ENCODE measurements at regions not wholly inside any gene's neighbourhood (a gene's known extent, or its start where the extent isn't known, plus 50 kb on each side); places are given as distances from the start of the nearest gene placed in this dataset.

DNA sequence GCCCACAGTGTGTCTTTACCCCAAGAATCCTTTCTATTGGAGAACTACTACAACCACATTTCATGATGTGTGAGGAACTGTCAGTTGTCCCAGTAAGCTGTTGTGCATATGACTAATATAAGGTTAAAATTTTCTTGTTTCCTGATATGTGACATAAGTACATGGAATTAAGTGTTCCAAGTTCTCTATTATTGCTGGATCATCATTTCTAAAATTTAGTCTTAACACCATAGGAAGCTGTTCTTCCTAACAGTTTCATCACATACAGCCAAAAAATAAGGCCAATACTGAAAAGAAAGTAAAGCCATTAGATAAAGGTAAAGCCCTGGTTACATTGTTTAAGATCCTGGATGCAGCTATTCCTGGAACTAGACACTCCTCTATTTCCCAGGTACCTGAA is 620.9 kb upstream of the CDH8 start:
- Histone ChIP-seq H3K9me3 (ENCODE audit: low read depth) (no peaks in the 10 kb centered on the region), H3K4me1 (ENCODE audit: low read depth) (no peaks in the 10 kb centered on the region), H3K27ac (no peak overlapping the region), H3K4me3 (no peak overlapping the region), H3K36me3 (no peaks in the 10 kb centered on the region), H3K27me3 (no peaks in the 10 kb centered on the region)
- no peak for DNase-seq (ENCODE audit: low read depth in 1 of 2, low spot score in 1 of 2)
- TF ChIP-seq, protein P1, sequence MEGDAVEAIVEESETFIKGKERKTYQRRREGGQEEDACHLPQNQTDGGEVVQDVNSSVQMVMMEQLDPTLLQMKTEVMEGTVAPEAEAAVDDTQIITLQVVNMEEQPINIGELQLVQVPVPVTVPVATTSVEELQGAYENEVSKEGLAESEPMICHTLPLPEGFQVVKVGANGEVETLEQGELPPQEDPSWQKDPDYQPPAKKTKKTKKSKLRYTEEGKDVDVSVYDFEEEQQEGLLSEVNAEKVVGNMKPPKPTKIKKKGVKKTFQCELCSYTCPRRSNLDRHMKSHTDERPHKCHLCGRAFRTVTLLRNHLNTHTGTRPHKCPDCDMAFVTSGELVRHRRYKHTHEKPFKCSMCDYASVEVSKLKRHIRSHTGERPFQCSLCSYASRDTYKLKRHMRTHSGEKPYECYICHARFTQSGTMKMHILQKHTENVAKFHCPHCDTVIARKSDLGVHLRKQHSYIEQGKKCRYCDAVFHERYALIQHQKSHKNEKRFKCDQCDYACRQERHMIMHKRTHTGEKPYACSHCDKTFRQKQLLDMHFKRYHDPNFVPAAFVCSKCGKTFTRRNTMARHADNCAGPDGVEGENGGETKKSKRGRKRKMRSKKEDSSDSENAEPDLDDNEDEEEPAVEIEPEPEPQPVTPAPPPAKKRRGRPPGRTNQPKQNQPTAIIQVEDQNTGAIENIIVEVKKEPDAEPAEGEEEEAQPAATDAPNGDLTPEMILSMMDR (IDR thresholded peaks at IDR 0.05; ENCODE audit: low read depth, low read length), result no peak

DNA sequence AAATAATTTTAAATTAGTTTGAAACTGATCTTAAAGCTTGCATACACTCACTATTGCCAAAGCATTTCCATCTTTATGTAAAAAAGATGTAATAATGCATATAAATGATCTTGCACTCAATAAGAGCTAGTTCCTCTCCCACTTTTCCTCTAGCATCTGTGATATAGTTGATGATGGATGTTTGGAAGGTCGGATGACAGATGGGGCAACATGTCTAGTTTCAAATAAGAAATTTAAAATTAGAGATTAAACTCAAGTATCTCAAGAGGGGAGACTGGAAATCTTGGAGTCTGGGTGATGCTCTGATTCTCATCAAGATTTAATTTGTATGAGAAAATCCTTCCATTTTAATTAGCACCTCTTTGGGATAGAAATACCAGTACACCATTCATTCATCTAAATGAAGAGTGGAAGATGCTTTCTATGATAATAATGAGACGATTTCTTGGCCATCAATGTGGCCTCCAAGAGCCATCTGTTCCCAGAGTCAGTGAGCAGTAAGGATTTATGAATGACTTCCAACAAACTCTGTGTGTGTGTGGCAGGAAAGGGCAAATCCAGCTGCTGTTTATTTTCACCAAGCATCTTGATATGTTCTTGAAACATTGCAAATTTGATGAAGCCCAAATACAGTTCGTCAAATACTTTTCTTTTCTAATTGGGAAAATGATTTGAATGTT is 616.3 kb upstream of the CDH8 start:
- Histone ChIP-seq H3K9me3 (ENCODE audit: low read depth) (no peaks in the 10 kb centered on the region), H3K4me1 (ENCODE audit: low read depth) (no peaks in the 10 kb centered on the region), H3K36me3 (no peaks in the 10 kb centered on the region), H3K4me3 (no peak overlapping the region), H3K27me3 (no peaks in the 10 kb centered on the region), H3K27ac (no peak overlapping the region)
- TF ChIP-seq, protein P1 (IDR thresholded peaks at IDR 0.05; ENCODE audit: low read depth, low read length), result no peak
- DNase-seq (ENCODE audit: low read depth in 1 of 2, low spot score in 1 of 2), result no peak

DNA sequence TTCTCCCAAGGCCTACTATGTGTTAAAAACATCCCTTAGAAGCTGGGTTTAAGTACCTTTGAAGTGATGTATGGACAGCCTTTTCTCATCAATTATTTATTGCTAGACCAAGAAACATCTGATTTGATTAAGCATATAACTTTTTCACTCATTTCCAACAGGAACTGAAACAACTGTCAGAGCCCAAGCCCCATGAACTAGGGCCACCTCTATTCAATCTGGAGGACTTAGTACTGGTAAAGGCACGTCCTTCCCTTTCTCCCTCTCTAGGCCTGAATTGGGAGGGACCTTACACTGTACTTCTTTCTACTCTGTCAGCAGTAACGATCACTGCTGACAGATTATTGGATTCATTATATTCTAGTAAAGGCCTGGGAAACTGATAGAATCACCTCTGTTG is 612.0 kb upstream of the CDH8 start:
- Histone ChIP-seq H3K4me3 (no peak overlapping the region), H3K4me1 (ENCODE audit: low read depth) (no peaks in the 10 kb centered on the region), H3K27ac (no peak overlapping the region), H3K36me3 (no peaks in the 10 kb centered on the region), H3K9me3 (ENCODE audit: low read depth) (no peaks in the 10 kb centered on the region), H3K27me3 (no peaks in the 10 kb centered on the region)
- TF ChIP-seq, protein P1 (IDR thresholded peaks at IDR 0.05; ENCODE audit: low read depth, low read length), result no peak
- DNase-seq (ENCODE audit: low read depth in 1 of 2, low spot score in 1 of 2), result no peak

DNA sequence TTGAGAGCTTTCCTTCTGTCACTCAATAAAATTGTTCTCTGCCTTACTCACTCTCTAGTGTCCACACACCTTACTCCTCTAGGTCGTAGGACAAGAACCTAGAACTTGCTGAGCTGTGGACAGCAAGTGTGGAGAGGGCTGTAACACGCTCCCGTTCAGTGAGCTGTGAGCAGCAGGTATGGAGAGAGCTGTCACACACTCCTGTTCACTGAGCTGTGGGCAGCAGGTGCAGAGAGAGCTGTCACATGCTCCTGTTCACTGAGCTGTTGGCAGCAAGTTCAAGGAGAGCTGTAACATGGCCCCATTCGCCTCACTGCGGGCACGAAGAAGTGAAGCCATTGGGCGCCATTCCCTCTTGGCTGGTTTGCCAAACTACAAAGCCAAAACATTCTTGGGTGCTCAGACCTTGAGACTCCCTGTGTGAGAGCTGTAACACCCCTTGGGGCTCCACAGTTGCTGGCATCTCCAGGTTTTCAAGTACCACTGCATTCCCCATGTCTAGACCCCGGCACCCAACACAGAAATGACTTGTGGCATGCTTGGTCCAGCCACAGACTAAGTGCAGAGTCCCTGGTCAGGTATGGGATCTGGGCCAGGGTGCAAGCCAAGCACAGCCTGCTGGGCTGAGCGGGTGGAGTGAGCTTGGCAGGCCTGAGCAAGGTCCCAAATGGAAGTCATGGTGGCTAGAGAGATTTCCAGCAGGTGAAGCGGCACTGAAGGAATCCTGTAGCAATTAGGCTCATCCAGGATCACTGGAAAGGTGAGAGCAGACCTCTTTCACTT is 608.0 kb upstream of the CDH8 start:
- no peak for DNase-seq (ENCODE audit: low read depth in 1 of 2, low spot score in 1 of 2)
- no peak overlapping the region for H3K4me3 ChIP-seq
- no peaks in the 10 kb centered on the region for H3K9me3 ChIP-seq (ENCODE audit: low read depth)
- H3K4me1 ChIP-seq (ENCODE audit: low read depth), result no peaks in the 10 kb centered on the region
- H3K27ac ChIP-seq, result no peak overlapping the region
- no peaks in the 10 kb centered on the region for H3K36me3 ChIP-seq
- no peaks in the 10 kb centered on the region for H3K27me3 ChIP-seq
- TF ChIP-seq, protein P1 (IDR thresholded peaks at IDR 0.05; ENCODE audit: low read depth, low read length), result no peak

DNA sequence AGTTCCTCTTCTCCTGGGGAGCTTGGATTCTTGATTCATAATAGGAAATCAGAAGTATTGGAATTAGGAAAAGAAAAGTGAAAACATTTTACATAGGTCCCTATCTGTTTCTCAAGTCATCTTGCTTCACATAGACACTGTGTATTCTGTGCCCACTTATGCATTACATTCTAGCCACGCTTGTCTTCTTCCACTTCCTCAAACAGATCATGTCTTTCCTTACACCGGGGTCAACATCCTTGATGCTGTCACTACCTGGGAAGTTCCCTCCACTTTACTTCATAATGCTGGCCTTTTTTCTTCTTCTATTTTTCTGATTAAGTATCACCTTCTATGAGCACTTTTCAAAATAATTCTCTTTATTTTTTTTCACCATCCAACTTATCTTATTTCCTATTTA is 606.4 kb upstream of the CDH8 start:
- Histone ChIP-seq H3K4me3 (no peak overlapping the region), H3K27ac (no peak overlapping the region), H3K36me3 (no peaks in the 10 kb centered on the region), H3K27me3 (no peaks in the 10 kb centered on the region), H3K9me3 (ENCODE audit: low read depth) (no peaks in the 10 kb centered on the region), H3K4me1 (ENCODE audit: low read depth) (no peaks in the 10 kb centered on the region)
- TF ChIP-seq, protein P1 (IDR thresholded peaks at IDR 0.05; ENCODE audit: low read depth, low read length), result no peak
- no peak for DNase-seq (ENCODE audit: low read depth in 1 of 2, low spot score in 1 of 2)

All from cardiac muscle cell (in vitro differentiated cells and primary cell).